GM23338 (cell line): ENCODE measurements at regions not wholly inside any gene's neighbourhood (a gene's known extent, or its start where the extent isn't known, plus 50 kb on each side); places are given as distances from the start of the nearest gene placed in this dataset.

Experiments used
- ATAC-seq: fragments of 200-7000 bp; cut with Tn5 transposase; 3 replicates; pipeline ENCODE4 v1.9.1; 2020
- DNase-seq: peaks from one replicate; pipeline ENCODE4 v3.0.0-alpha.2; 2015; ENCODE audit warnings: low spot score
- H2AFZ ChIP-seq: fragments of 200-600 bp; sonication (generic); 2 replicates; pipeline ENCODE4 v1.8.0; 2016; ENCODE audit warnings: antibody characterized with exemption, mild to moderate bottlenecking, moderate library complexity
- H3F3A ChIP-seq: fragments of 200-600 bp; sonication (generic); replicated peaks from 2 replicates; pipeline ENCODE4 v1.8.0; 2017; ENCODE audit warnings: antibody characterized with exemption, mixed run types, low read depth
- H3K27ac ChIP-seq: fragments of 200-600 bp; sonication (generic); 2 replicates; pipeline ENCODE4 v1.6.1; 2016; ENCODE audit warnings: low read depth
- H3K27me3 ChIP-seq: fragments of 200-600 bp; sonication (generic); 2 replicates; pipeline ENCODE4 v1.8.0; 2016; ENCODE audit warnings: mild to moderate bottlenecking, mixed run types, moderate library complexity; ENCODE audit not compliant: insufficient read depth
- H3K36me3 ChIP-seq: fragments of 200-600 bp; sonication (generic); 2 replicates; pipeline ENCODE4 v1.8.0; 2016; ENCODE audit warnings: mild to moderate bottlenecking; ENCODE audit not compliant: insufficient read depth
- H3K4me1 ChIP-seq: fragments of 200-600 bp; sonication (generic); 2 replicates; pipeline ENCODE4 v1.8.0; 2016; ENCODE audit warnings: mild to moderate bottlenecking, moderate library complexity; ENCODE audit not compliant: insufficient read depth
- H3K4me2 ChIP-seq: fragments of 200-600 bp; sonication (generic); 2 replicates; pipeline ENCODE4 v1.7.1; 2017; ENCODE audit warnings: mixed run types
- H3K4me3 ChIP-seq: fragments of 200-600 bp; sonication (generic); 2 replicates; pipeline ENCODE4 v1.6.1; 2016; ENCODE audit warnings: mixed run types
- H3K79me2 ChIP-seq: fragments of 200-600 bp; sonication (generic); replicated peaks from 2 replicates; pipeline ENCODE4 v1.8.0; 2017; ENCODE audit warnings: mild to moderate bottlenecking; ENCODE audit not compliant: insufficient read depth
- H3K9me2 ChIP-seq: fragments of 200-600 bp; sonication (generic); 2 replicates; pipeline ENCODE4 v1.8.0; 2017; ENCODE audit not compliant: insufficient read depth
- H4K20me1 ChIP-seq: fragments of 200-600 bp; sonication (generic); replicated peaks from 2 replicates; pipeline ENCODE4 v1.8.0; 2017; ENCODE audit warnings: mild to moderate bottlenecking; ENCODE audit not compliant: insufficient read depth
- H3K27ac Mint-ChIP-seq: 2 replicates; pipeline ENCODE4 v1.8.0; 2020; ENCODE audit warnings: inconsistent platforms, mild to moderate bottlenecking, moderate library complexity, mixed read lengths
- H3K27me3 Mint-ChIP-seq: 3 replicates; pipeline ENCODE4 v1.8.0; 2022; ENCODE audit warnings: low read depth, mild to moderate bottlenecking, moderate library complexity, mixed read lengths, inconsistent platforms; ENCODE audit not compliant: insufficient read depth, poor library complexity
- H3K36me3 Mint-ChIP-seq: 3 replicates; pipeline ENCODE4 v1.8.0; 2021; ENCODE audit warnings: low read depth, mild to moderate bottlenecking, inconsistent platforms, moderate library complexity, mixed read lengths
- H3K4me1 Mint-ChIP-seq: 3 replicates; pipeline ENCODE4 v1.8.0; 2020; ENCODE audit warnings: mild to moderate bottlenecking, inconsistent platforms, mixed read lengths
- H3K4me3 Mint-ChIP-seq: 3 replicates; pipeline ENCODE4 v1.8.0; 2021; ENCODE audit warnings: moderate library complexity, mild to moderate bottlenecking, inconsistent platforms, mixed read lengths
- H3K9me3 Mint-ChIP-seq: 3 replicates; pipeline ENCODE4 v1.8.0; 2020; ENCODE audit warnings: moderate library complexity, mild to moderate bottlenecking, inconsistent platforms, mixed read lengths
- CREB1 ChIP-seq: fragments of 250-450 bp; sonication (Bioruptor Pico); IDR thresholded peaks from 2 replicates; pipeline ENCODE4 v1.5.0; 2020; ENCODE audit warnings: low read depth, mild to moderate bottlenecking, moderate library complexity
- CTCF ChIP-seq, 2 experiments: fragments of 200-600 bp in 1 of 2; sonication (generic) in 1 of 2; conservative IDR thresholded peaks; 2 replicates each; pipeline versions ENCODE4 v1.5.1 to v1.6.1; 2016 to 2017; ENCODE audit warnings: antibody characterized with exemption in 2 of 2, low read depth in 2 of 2, mild to moderate bottlenecking in 2 of 2, moderate library complexity in 1 of 2
- ETS1 ChIP-seq: IDR thresholded peaks from 2 replicates; pipeline ENCODE4 v1.6.1; 2016; ENCODE audit warnings: antibody characterized with exemption
- EZH2phosphoT487 ChIP-seq: fragments of 200-600 bp; sonication (generic); IDR thresholded peaks from one replicate; pipeline ENCODE4 v1.8.1; 2018; ENCODE audit warnings: antibody characterized with exemption; ENCODE audit not compliant: unreplicated experiment
- JUNB ChIP-seq: IDR thresholded peaks from one replicate; pipeline ENCODE4 v1.6.1; 2016; ENCODE audit warnings: antibody characterized with exemption; ENCODE audit not compliant: unreplicated experiment
- POLR2AphosphoS5 ChIP-seq: IDR thresholded peaks from 2 replicates; pipeline ENCODE4 v1.6.1; 2016; ENCODE audit warnings: antibody characterized with exemption, low read depth
- REST ChIP-seq: IDR thresholded peaks from one replicate; pipeline ENCODE4 v1.6.1; 2018; ENCODE audit warnings: antibody characterized with exemption; ENCODE audit not compliant: unreplicated experiment
- STAT1 ChIP-seq: IDR thresholded peaks from one replicate; pipeline ENCODE4 v1.6.1; 2016; ENCODE audit warnings: antibody characterized with exemption; ENCODE audit not compliant: unreplicated experiment
- ZNF114 ChIP-seq: fragments of 250-450 bp; sonication (Bioruptor Pico); IDR thresholded peaks from 2 replicates; pipeline ENCODE4 v1.5.0; 2020; ENCODE audit warnings: mild to moderate bottlenecking, moderate library complexity
- ZNF331 ChIP-seq: fragments of 250-450 bp; sonication (Bioruptor Pico); IDR thresholded peaks from 2 replicates; pipeline ENCODE4 v1.5.0; 2020; ENCODE audit warnings: low read depth, mild to moderate bottlenecking, moderate library complexity
- ZNF462 ChIP-seq: fragments of 250-450 bp; sonication (Bioruptor Pico); IDR thresholded peaks from 2 replicates; pipeline ENCODE4 v1.5.0; 2020; ENCODE audit warnings: mild to moderate bottlenecking, moderate library complexity

- H3F3A ChIP-seq = no peaks in the 10 kb centered on the region
- ATAC-seq = no peak
Observed at GRCh38 chr6:9522101-9522500, 892.8 kb downstream of the TFAP2A start.

GRCh38 chr6:9521152-9521530 is 893.7 kb downstream of the TFAP2A start:
- peaks cover 1% of the 10 kb centered on the region for H3K27me3 Mint-ChIP-seq
- Histone ChIP-seq H2AFZ (no peak overlapping the region; the same call in 1 of the 2 replicates), H3K4me2 (no peak overlapping the region), H3K4me3 (no peak overlapping the region), H3K79me2 (no peaks in the 10 kb centered on the region), H3K36me3 (no peaks in the 10 kb centered on the region), H3K4me1 (peaks cover 3% of the 10 kb centered on the region; the same call in 1 of the 2 replicates), H3K27ac (no peak overlapping the region), H3K9me2 (no peaks in the 10 kb centered on the region), H3F3A (no peaks in the 10 kb centered on the region), H3K27me3 (no peaks in the 10 kb centered on the region), H4K20me1 (no peaks in the 10 kb centered on the region)
- H3K4me3 Mint-ChIP-seq = no peak overlapping the region
- ATAC-seq (no peak), DNase-seq (no peak)
- H3K9me3 Mint-ChIP-seq = no peaks in the 10 kb centered on the region
- H3K36me3 Mint-ChIP-seq = no peaks in the 10 kb centered on the region
- no peak overlapping the region for H3K27ac Mint-ChIP-seq
- H3K4me1 Mint-ChIP-seq = peaks cover 11% of the 10 kb centered on the region
- no peak for TF ChIP-seq ZNF114 (CRISPR knock-in tag)
- TF ChIP-seq STAT1 = no peak
- TF ChIP-seq ETS1 = no peak
- no peak for TF ChIP-seq JUNB
- TF ChIP-seq ZNF331 = no peak
- no peak for TF ChIP-seq POLR2AphosphoS5
- TF ChIP-seq CTCF (conservative IDR thresholded peaks at IDR 0.05; ENCODE audit: low read depth in 2 of 2) = no peak
- TF ChIP-seq ZNF462 (CRISPR knock-in tag) = no peak
- TF ChIP-seq REST = no peak

More at GRCh38 chr6:9522101-9522500, 892.8 kb downstream of the TFAP2A start:
- Mint-ChIP-seq H3K4me3 (no peak overlapping the region), H3K36me3 (no peaks in the 10 kb centered on the region), H3K27me3 (peaks cover 1% of the 10 kb centered on the region), H3K4me1 (peaks cover 8% of the 10 kb centered on the region), H3K27ac (no peak overlapping the region), H3K9me3 (no peaks in the 10 kb centered on the region)
- H3K4me1 ChIP-seq = no peaks in the 10 kb centered on the region
- H3K27ac ChIP-seq = no peak overlapping the region
- H4K20me1 ChIP-seq = no peaks in the 10 kb centered on the region
- no peak overlapping the region for H2AFZ ChIP-seq
- DNase-seq = no peak
- no peak for TF ChIP-seq CREB1 (CRISPR knock-in tag)
- no peak for TF ChIP-seq JUNB
- TF ChIP-seq EZH2phosphoT487 = no peak
- H3K27me3 ChIP-seq = no peaks in the 10 kb centered on the region
- no peak overlapping the region for H3K4me3 ChIP-seq
- H3K79me2 ChIP-seq = no peaks in the 10 kb centered on the region
- H3K36me3 ChIP-seq = no peaks in the 10 kb centered on the region
- no peaks in the 10 kb centered on the region for H3K9me2 ChIP-seq
- no peak overlapping the region for H3K4me2 ChIP-seq
